SK-N-SH (cell line): ENCODE measurements at regions not wholly inside any gene's neighbourhood (a gene's known extent, or its start where the extent isn't known, plus 50 kb on each side); places are given as distances from the start of the nearest gene placed in this dataset.

Experiments used
- CTCF ChIA-PET: fragments of 300-600, 350-600 bp; formaldehyde crosslinking; extraction: SDS; loops from one replicate; lab custom pipeline; 2021; lab: Yijun Ruan, JAX
- POLR2A ChIA-PET: fragments of 350-600 bp; sonication (Branson Sonifier 250); formaldehyde crosslinking; extraction: SDS; loops from one replicate; lab custom pipeline; 2020; ENCODE audit warnings: antibody characterized with exemption, inconsistent platforms; lab: Yijun Ruan, JAX
- DNase-seq: peaks from one replicate; pipeline ENCODE4 v3.0.0; 2012
- H2AFZ ChIP-seq: fragments of 200-600 bp; sonication (generic); 2 replicates; pipeline ENCODE4 v1.8.1; 2016; ENCODE audit warnings: antibody characterized with exemption, mild to moderate bottlenecking, low read depth
- H3F3A ChIP-seq: fragments of 200-600 bp; sonication (generic); replicated peaks from 2 replicates; pipeline ENCODE3; 2016; ENCODE audit warnings: antibody characterized with exemption, mild to moderate bottlenecking; ENCODE audit not compliant: insufficient read depth
- H3K27ac ChIP-seq, 2 experiments: fragments of 200-500 bp in 1 of 2; fragments of 200-600 bp in 1 of 2; sonication (Bioruptor generic) in 1 of 2; sonication (generic), shearing (Covaris generic) in 1 of 2; 2 replicates each; pipeline versions ENCODE4 v1.5.1 to v1.6.1; 2014 to 2016; ENCODE audit warnings: low read depth in 2 of 2, inconsistent platforms in 1 of 2, low read length in 1 of 2, mild to moderate bottlenecking in 1 of 2, mixed read lengths in 1 of 2
- H3K27me3 ChIP-seq: fragments of 200-600 bp; sonication (generic), shearing (Covaris generic); 2 replicates; pipeline ENCODE4 v1.6.1; 2016; ENCODE audit warnings: mixed run types; ENCODE audit not compliant: insufficient read depth
- H3K36me3 ChIP-seq, 2 experiments: fragments of 200-500 bp in 1 of 2; fragments of 200-600 bp in 1 of 2; sonication (Bioruptor generic) in 1 of 2; sonication (generic) in 1 of 2; replicated peaks in 1 of 2; 2 replicates each; pipeline versions ENCODE3 to v1.5.1; 2014 to 2016; ENCODE audit warnings: low read length in 1 of 2, mild to moderate bottlenecking in 1 of 2; ENCODE audit not compliant: insufficient read depth in 2 of 2, control insufficient read depth in 1 of 2
- H3K4me1 ChIP-seq, 2 experiments: fragments of 200-500 bp in 1 of 2; fragments of 200-600 bp in 1 of 2; sonication (Bioruptor generic) in 1 of 2; sonication (generic), shearing (Covaris generic) in 1 of 2; 2 replicates each; pipeline versions ENCODE4 v1.5.1 to v1.6.1; 2014 to 2016; ENCODE audit warnings: low read depth in 1 of 2, low read length in 1 of 2, mixed run types in 1 of 2; ENCODE audit not compliant: insufficient read depth in 2 of 2, control insufficient read depth in 1 of 2
- H3K4me2 ChIP-seq: fragments of 200-600 bp; sonication (generic), shearing (Covaris generic); 2 replicates; pipeline ENCODE4 v1.6.1; 2017; ENCODE audit warnings: mixed run types
- H3K4me3 ChIP-seq, 2 experiments: fragments of 200-500 bp in 1 of 2; fragments of 200-600 bp in 1 of 2; sonication (Bioruptor generic) in 1 of 2; sonication (generic), shearing (Covaris generic) in 1 of 2; 2 replicates each; pipeline versions ENCODE4 v1.5.1 to v1.8.1; 2014 to 2016; ENCODE audit warnings: low read depth in 2 of 2, inconsistent platforms in 1 of 2, low read length in 1 of 2, mild to moderate bottlenecking in 1 of 2, mixed read lengths in 1 of 2, moderate library complexity in 1 of 2
- H3K79me2 ChIP-seq: fragments of 200-600 bp; sonication (generic); 2 replicates; pipeline ENCODE4 v1.8.1; 2017; ENCODE audit warnings: mild to moderate bottlenecking; ENCODE audit not compliant: insufficient read depth
- H3K9ac ChIP-seq: fragments of 200-600 bp; sonication (generic); 2 replicates; pipeline ENCODE4 v1.6.1; 2017; ENCODE audit warnings: mixed run types
- H3K9me2 ChIP-seq: fragments of 200-600 bp; sonication (generic); 2 replicates; pipeline ENCODE4 v1.6.1; 2017; ENCODE audit warnings: mixed run types
- H3K9me3 ChIP-seq: fragments of 200-600 bp; sonication (generic); 2 replicates; pipeline ENCODE4 v1.6.1; 2017; ENCODE audit warnings: mixed run types, mild to moderate bottlenecking, moderate library complexity
- H4K20me1 ChIP-seq: fragments of 200-600 bp; sonication (generic); 2 replicates; pipeline ENCODE4 v1.6.1; 2017; ENCODE audit warnings: mild to moderate bottlenecking, mixed run types; ENCODE audit not compliant: insufficient read depth
- CHD2 ChIP-seq: fragments of 150-350 bp; IDR thresholded peaks from 2 replicates; pipeline ENCODE4 v1.6.1; 2018; ENCODE audit warnings: low read length; ENCODE audit not compliant: partially characterized antibody
- EZH2phosphoT487 ChIP-seq: fragments of 200-600 bp; sonication (generic); IDR thresholded peaks from 2 replicates; pipeline ENCODE4 v1.6.1; 2017; ENCODE audit warnings: low read depth, mixed run types, mild to moderate bottlenecking, antibody characterized with exemption, moderate library complexity, borderline replicate concordance
- FOXM1 ChIP-seq: IDR thresholded peaks from 2 replicates; pipeline ENCODE4 v1.4.0; 2012; ENCODE audit warnings: low read depth, mild to moderate bottlenecking
- GABPA ChIP-seq: IDR thresholded peaks from 2 replicates; pipeline ENCODE4 v1.4.0; 2012; ENCODE audit warnings: low read depth, mild to moderate bottlenecking
- IRF3 ChIP-seq: fragments of 150-350 bp; IDR thresholded peaks from 2 replicates; pipeline ENCODE4 v1.6.1; 2016; ENCODE audit warnings: mild to moderate bottlenecking, low read depth, low read length
- JUND ChIP-seq: IDR thresholded peaks from 2 replicates; pipeline ENCODE4 v1.4.0; 2012
- MAX ChIP-seq: IDR thresholded peaks from 2 replicates; pipeline ENCODE4 v1.4.0; 2012; ENCODE audit warnings: low read depth
- MEF2A ChIP-seq: IDR thresholded peaks from 2 replicates; pipeline ENCODE4 v1.4.0; 2012; ENCODE audit warnings: low read depth, borderline replicate concordance
- MXI1 ChIP-seq: IDR thresholded peaks from 2 replicates; pipeline ENCODE4 v1.6.1; 2012; ENCODE audit warnings: mild to moderate bottlenecking, low read depth, low read length, improper control_type of control experiment
- NFIC ChIP-seq: IDR thresholded peaks from 2 replicates; pipeline ENCODE4 v1.4.0; 2012; ENCODE audit warnings: borderline replicate concordance
- PBX3 ChIP-seq: IDR thresholded peaks from 2 replicates; pipeline ENCODE4; 2012
- SIN3A ChIP-seq: IDR thresholded peaks from 2 replicates; pipeline ENCODE4 v1.6.1; 2012; ENCODE audit warnings: low read depth, mild to moderate bottlenecking, low read length, moderate library complexity, borderline replicate concordance
- SMC3 ChIP-seq: IDR thresholded peaks from 2 replicates; pipeline ENCODE4 v1.6.1; 2012; ENCODE audit warnings: low read depth, low read length, improper control_type of control experiment
- TAF1 ChIP-seq: IDR thresholded peaks from 2 replicates; pipeline ENCODE4 v1.6.1; 2012; ENCODE audit warnings: low read depth, mild to moderate bottlenecking, low read length, moderate library complexity, borderline replicate concordance
- TCF12 ChIP-seq: IDR thresholded peaks from 2 replicates; pipeline ENCODE4 v1.4.0; 2012
- TEAD4 ChIP-seq: IDR thresholded peaks from 2 replicates; pipeline ENCODE4 v1.4.0; 2012; ENCODE audit warnings: mild to moderate bottlenecking, borderline replicate concordance; ENCODE audit not compliant: insufficient read depth
- YY1 ChIP-seq: IDR thresholded peaks from 2 replicates; pipeline ENCODE4 v1.4.0; 2012; ENCODE audit warnings: low read depth, mild to moderate bottlenecking
- WGBS: methylation state at CpG from one replicate; pipeline ENCODE4 v1.1.6; 2017; ENCODE audit warnings: low lambda C conversion rate; 5-methylcytosine and 5-hydroxymethylcytosine counted together
- TF ChIP-seq, protein P1 (sequence below): IDR thresholded peaks from 2 replicates; pipeline ENCODE4 v1.4.0; 2012; ENCODE audit warnings: low read depth, borderline replicate concordance
- TF ChIP-seq, protein P2 (sequence below): fragments of 200-600 bp; sonication (generic); IDR thresholded peaks from 2 replicates; pipeline ENCODE4 v1.6.1; 2017; ENCODE audit warnings: antibody characterized with exemption, mild to moderate bottlenecking, moderate library complexity

- no peak overlapping the region for H3K9ac ChIP-seq
- no peak overlapping the region for H2AFZ ChIP-seq
- peaks cover 0 to 3% of the 10 kb centered on the region in 2 experiments; a peak in 2 of 4 replicates for H3K4me1 ChIP-seq
- H3K36me3 ChIP-seq = no peaks in the 10 kb centered on the region
- DNase-seq = no peak
- H4K20me1 ChIP-seq = no peaks in the 10 kb centered on the region
- H3K9me2 ChIP-seq = no peaks in the 10 kb centered on the region
- H3K79me2 ChIP-seq = no peaks in the 10 kb centered on the region
- no peaks in the 10 kb centered on the region for H3F3A ChIP-seq
- TF ChIP-seq MEF2A (no peak), GABPA (no peak), TCF12 (no peak), CHD2 (no peak), EZH2phosphoT487 (no peak), SIN3A (no peak), IRF3 (no peak), FOXM1 (no peak), MAX (no peak), SMC3 (no peak), YY1 (no peak), NFIC (no peak), TAF1 (no peak)
- TF ChIP-seq, protein P1, sequence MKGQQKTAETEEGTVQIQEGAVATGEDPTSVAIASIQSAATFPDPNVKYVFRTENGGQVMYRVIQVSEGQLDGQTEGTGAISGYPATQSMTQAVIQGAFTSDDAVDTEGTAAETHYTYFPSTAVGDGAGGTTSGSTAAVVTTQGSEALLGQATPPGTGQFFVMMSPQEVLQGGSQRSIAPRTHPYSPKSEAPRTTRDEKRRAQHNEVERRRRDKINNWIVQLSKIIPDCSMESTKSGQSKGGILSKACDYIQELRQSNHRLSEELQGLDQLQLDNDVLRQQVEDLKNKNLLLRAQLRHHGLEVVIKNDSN = no peak
- TF ChIP-seq, protein P2, sequence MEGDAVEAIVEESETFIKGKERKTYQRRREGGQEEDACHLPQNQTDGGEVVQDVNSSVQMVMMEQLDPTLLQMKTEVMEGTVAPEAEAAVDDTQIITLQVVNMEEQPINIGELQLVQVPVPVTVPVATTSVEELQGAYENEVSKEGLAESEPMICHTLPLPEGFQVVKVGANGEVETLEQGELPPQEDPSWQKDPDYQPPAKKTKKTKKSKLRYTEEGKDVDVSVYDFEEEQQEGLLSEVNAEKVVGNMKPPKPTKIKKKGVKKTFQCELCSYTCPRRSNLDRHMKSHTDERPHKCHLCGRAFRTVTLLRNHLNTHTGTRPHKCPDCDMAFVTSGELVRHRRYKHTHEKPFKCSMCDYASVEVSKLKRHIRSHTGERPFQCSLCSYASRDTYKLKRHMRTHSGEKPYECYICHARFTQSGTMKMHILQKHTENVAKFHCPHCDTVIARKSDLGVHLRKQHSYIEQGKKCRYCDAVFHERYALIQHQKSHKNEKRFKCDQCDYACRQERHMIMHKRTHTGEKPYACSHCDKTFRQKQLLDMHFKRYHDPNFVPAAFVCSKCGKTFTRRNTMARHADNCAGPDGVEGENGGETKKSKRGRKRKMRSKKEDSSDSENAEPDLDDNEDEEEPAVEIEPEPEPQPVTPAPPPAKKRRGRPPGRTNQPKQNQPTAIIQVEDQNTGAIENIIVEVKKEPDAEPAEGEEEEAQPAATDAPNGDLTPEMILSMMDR = no peak
- H3K27me3 ChIP-seq = no peaks in the 10 kb centered on the region
- no peaks in the 10 kb centered on the region for H3K9me3 ChIP-seq
- H3K4me2 ChIP-seq = no peak overlapping the region
- ChIA-PET POLR2A (no interaction called here), CTCF (no interaction called here)
- WGBS = 35% methylated on average over 3 of the region's 3 CpGs
- H3K4me3 ChIP-seq = no peak overlapping the region
- no peak overlapping the region for H3K27ac ChIP-seq
Observed at GRCh38 chr1:194026422-194026821, 840.0 kb upstream of the B3GALT2 start.

DNA sequence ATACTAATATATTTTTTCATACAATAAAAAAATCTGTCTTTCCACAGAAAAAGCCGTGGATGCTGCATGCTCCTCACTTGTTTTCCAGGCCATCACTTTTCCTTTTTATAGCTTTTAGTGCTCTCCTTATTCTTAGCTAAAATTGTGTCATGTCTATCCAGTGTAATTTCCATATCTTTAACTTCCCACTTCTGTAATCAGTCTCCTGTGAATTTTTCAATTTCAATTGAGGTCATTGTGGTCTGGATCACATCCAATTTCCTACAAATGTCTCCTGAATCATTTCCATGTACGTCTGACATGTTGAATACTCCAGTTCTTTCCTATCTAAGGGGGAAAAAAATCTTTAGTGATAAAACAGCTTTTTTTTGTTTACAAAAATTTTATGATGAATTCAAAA lies 838.2 kb upstream of the B3GALT2 start:
- Histone ChIP-seq H3K9me3 (no peaks in the 10 kb centered on the region), H3K79me2 (no peaks in the 10 kb centered on the region), H3K36me3 (no peaks in the 10 kb centered on the region), H4K20me1 (no peaks in the 10 kb centered on the region), H3K9me2 (no peaks in the 10 kb centered on the region), H3K4me2 (no peak overlapping the region), H2AFZ (no peak overlapping the region), H3K27ac (no peak overlapping the region), H3K9ac (no peak overlapping the region), H3F3A (no peaks in the 10 kb centered on the region), H3K27me3 (no peaks in the 10 kb centered on the region), H3K4me3 (no peak overlapping the region), H3K4me1 (peaks cover 0 to 3% of the 10 kb centered on the region in 2 experiments; a peak in 2 of 4 replicates)
- POLR2A ChIA-PET = no interaction called here
- 9% methylated on average over 2 of the region's 2 CpGs for WGBS
- CTCF ChIA-PET = no interaction called here
- no peak for TF ChIP-seq JUND
- no peak for TF ChIP-seq MXI1
- 0 out of 2 replicates have a peak, but pooled peaks have one; percentile 3 for TF ChIP-seq TEAD4
- TF ChIP-seq TCF12 = peak; percentile 57
- peak; percentile 60; the same call in 1 of the 2 replicates for TF ChIP-seq NFIC
- TF ChIP-seq PBX3 = peak; percentile 51
- no peak for DNase-seq
